GM12878 (cell line): ENCODE measurements at regions not wholly inside any gene's neighbourhood (a gene's known extent, or its start where the extent isn't known, plus 50 kb on each side); places are given as distances from the start of the nearest gene placed in this dataset.

Experiments
- ATAC-seq: fragments of 200-7000 bp; cut with Tn5 transposase; 3 replicates; pipeline ENCODE4 v1.9.1; 2020; ENCODE audit warnings: mild to moderate bottlenecking, moderate library complexity
- BruUV-seq: library from RNA; stranded (reverse); fragments of 400-500 nt; replicated peaks from 2 replicates; lab custom pipeline; 2021; lab: Mats Ljungman, UMichigan
- CTCF ChIA-PET: fragments of 300-600 bp; sonication (Branson Sonifier 250); formaldehyde crosslinking; extraction: SDS; loops from one replicate; lab custom pipeline; 2021; ENCODE audit warnings: inconsistent platforms; lab: Yijun Ruan, JAX
- POLR2A ChIA-PET: fragments of 350-600 bp; formaldehyde crosslinking; extraction: SDS; loops from one replicate; lab custom pipeline; 2021; ENCODE audit warnings: inconsistent platforms; lab: Charles Lee
- RAD21 ChIA-PET: fragments of 300-600 bp; sonication (Branson Sonifier 250); formaldehyde crosslinking; loops from one replicate; lab custom pipeline; 2023; ENCODE audit warnings: antibody characterized with exemption; ENCODE audit not compliant: unreplicated experiment; lab: Charles Lee
- SMC1A ChIA-PET: fragments of 300-600 bp; sonication (Branson Sonifier 250); formaldehyde crosslinking; loops from one replicate; lab custom pipeline; 2023; ENCODE audit not compliant: unreplicated experiment, uncharacterized antibody; lab: Charles Lee
- DNase-seq: peaks from one replicate; pipeline ENCODE4 v3.0.0-alpha.2; 2011; ENCODE audit warnings: low read depth, low spot score
- FAIRE-seq: peaks from 3 replicates; lab custom pipeline; 2011; peaks lifted over from hg19 to GRCh38; lab: Jason Lieb, UNC
- H2AFZ ChIP-seq: 2 replicates; pipeline ENCODE4 v1.6.0; 2011; ENCODE audit warnings: low read depth, low read length, control low read depth; ENCODE audit not compliant: control insufficient read depth
- H3K27ac ChIP-seq: 2 replicates; pipeline ENCODE4 v1.5.1; 2011; ENCODE audit warnings: control low read depth; ENCODE audit not compliant: control insufficient read depth, insufficient read depth
- H3K27me3 ChIP-seq, 2 experiments: replicated peaks in 1 of 2; 2 replicates each; pipeline versions ENCODE4 v1.6.0 to v1.6.1; 2011; ENCODE audit warnings: low read length in 1 of 2; ENCODE audit not compliant: control insufficient read depth in 2 of 2, insufficient read depth in 2 of 2
- H3K36me3 ChIP-seq, 2 experiments: 2 replicates each; pipeline ENCODE4 v1.5.1; 2011; ENCODE audit warnings: low read length in 1 of 2; ENCODE audit not compliant: control insufficient read depth in 2 of 2, insufficient read depth in 2 of 2
- H3K4me1 ChIP-seq: 2 replicates; pipeline ENCODE4 v1.6.1; 2011; ENCODE audit warnings: mild to moderate bottlenecking, low read length, moderate library complexity, mixed read lengths; ENCODE audit not compliant: control insufficient read depth, insufficient read depth
- H3K4me2 ChIP-seq: 2 replicates; pipeline ENCODE4 v1.6.0; 2011; ENCODE audit warnings: control low read depth; ENCODE audit not compliant: control insufficient read depth, insufficient read depth
- H3K4me3 ChIP-seq: fragments of 200-600 bp; sonication (generic); 2 replicates; pipeline ENCODE4 v1.5.1; 2016
- H3K79me2 ChIP-seq: 2 replicates; pipeline ENCODE4 v1.6.0; 2011; ENCODE audit warnings: low read length; ENCODE audit not compliant: control insufficient read depth, insufficient read depth
- H3K9ac ChIP-seq: 2 replicates; pipeline ENCODE4 v1.8.0; 2011; ENCODE audit warnings: low read length, control low read depth, mixed read lengths; ENCODE audit not compliant: control insufficient read depth, insufficient read depth
- H3K9me3 ChIP-seq: replicated peaks from 3 replicates; pipeline ENCODE4 v1.5.1; 2011; ENCODE audit warnings: mild to moderate bottlenecking, low read length; ENCODE audit not compliant: control insufficient read depth, insufficient read depth
- H4K20me1 ChIP-seq: 2 replicates; pipeline ENCODE4 v1.6.0; 2011; ENCODE audit not compliant: control insufficient read depth, insufficient read depth
- MEF2A ChIP-seq: IDR thresholded peaks from 2 replicates; pipeline ENCODE4 v1.6.1; 2011; ENCODE audit warnings: low read depth, mild to moderate bottlenecking, low read length, moderate library complexity; ENCODE audit not compliant: insufficient read depth
- NFIC ChIP-seq: IDR thresholded peaks from 2 replicates; pipeline ENCODE4 v1.6.1; 2012; ENCODE audit warnings: low read depth, mild to moderate bottlenecking, inconsistent platforms, low read length, moderate library complexity
- RUNX3 ChIP-seq: IDR thresholded peaks from 2 replicates; pipeline ENCODE4 v1.6.1; 2012; ENCODE audit warnings: low read length, inconsistent platforms
- SREBF2 ChIP-seq: IDR thresholded peaks from 2 replicates; pipeline ENCODE4 v1.6.1; 2012; ENCODE audit warnings: mild to moderate bottlenecking, low read length
- WGBS: methylation state at CpG from one replicate; pipeline ENCODE4 v1.1.6; 2016; ENCODE audit warnings: low lambda C conversion rate; ENCODE audit not compliant: insufficient replicate concordance, insufficient coverage; ENCODE audit errors: missing lambda C conversion rate; 5-methylcytosine and 5-hydroxymethylcytosine counted together
- in situ Hi-C: fragments of 300-500 bp; cut with MboI; formaldehyde crosslinking; loops from 9 replicates; pipeline ENCODE4 v1.14.3; 2018; ENCODE audit warnings: mixed read lengths
- intact Hi-C: fragments of 100-400 bp; cut with micrococcal nuclease; formaldehyde crosslinking; loops from one replicate; pipeline ENCODE4 v1.14.2; 2022; ENCODE audit not compliant: unreplicated experiment
- TF ChIP-seq, protein P1 (sequence below): fragments of 450-650 bp; IDR thresholded peaks from 2 replicates; pipeline ENCODE4 v1.6.1; 2017; ENCODE audit warnings: low read depth, mild to moderate bottlenecking, moderate library complexity

DNA sequence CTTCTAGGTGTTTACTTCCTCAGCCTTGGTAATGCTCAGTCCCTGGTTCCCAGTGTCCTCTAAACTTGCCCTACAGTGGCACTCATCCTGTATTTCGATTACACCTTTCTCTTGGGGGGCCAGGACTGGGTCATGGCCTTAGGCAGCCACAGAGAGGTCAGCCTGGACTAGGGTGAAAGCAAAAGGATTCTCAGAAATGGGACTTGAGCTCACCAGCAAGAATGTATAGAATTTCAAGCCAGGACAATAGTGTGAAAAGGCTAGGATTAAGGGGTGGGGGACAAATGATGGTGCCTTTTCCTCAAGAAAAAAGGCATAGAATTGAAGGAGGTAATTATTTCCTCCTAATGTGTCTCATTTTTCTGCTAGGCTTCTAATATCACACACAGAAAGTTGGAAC is 166.8 kb upstream of the RUNX1 start:
- ATAC-seq, result no peak
- no peak for TF ChIP-seq RUNX3
- TF ChIP-seq, protein P1, sequence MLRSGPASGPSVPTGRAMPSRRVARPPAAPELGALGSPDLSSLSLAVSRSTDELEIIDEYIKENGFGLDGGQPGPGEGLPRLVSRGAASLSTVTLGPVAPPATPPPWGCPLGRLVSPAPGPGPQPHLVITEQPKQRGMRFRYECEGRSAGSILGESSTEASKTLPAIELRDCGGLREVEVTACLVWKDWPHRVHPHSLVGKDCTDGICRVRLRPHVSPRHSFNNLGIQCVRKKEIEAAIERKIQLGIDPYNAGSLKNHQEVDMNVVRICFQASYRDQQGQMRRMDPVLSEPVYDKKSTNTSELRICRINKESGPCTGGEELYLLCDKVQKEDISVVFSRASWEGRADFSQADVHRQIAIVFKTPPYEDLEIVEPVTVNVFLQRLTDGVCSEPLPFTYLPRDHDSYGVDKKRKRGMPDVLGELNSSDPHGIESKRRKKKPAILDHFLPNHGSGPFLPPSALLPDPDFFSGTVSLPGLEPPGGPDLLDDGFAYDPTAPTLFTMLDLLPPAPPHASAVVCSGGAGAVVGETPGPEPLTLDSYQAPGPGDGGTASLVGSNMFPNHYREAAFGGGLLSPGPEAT, result no peak
- Histone ChIP-seq H3K79me2 (no peaks in the 10 kb centered on the region), H3K4me1 (peaks cover 8% of the 10 kb centered on the region), H3K27ac (no peak overlapping the region), H3K4me2 (no peak overlapping the region), H3K9ac (no peak overlapping the region), H3K4me3 (no peak overlapping the region), H2AFZ (no peak overlapping the region), H4K20me1 (no peaks in the 10 kb centered on the region), H3K9me3 (no peaks in the 10 kb centered on the region; the same call in 2 of the 3 replicates), H3K27me3 (no peaks in the 10 kb centered on the region), H3K36me3 (no peaks in the 10 kb centered on the region)
- no TSS peak for BruUV-seq
- WGBS, result 13% methylated on average over 1 of the region's 1 CpG
- ChIA-PET CTCF (interaction anchor here (0.6 kb wide), 1 partner anchor 1404 kb away, joined by 3 read pairs; no protein-coding TSS in a partner anchor), POLR2A (no interaction called here), SMC1A (interaction anchor here (0.9 kb wide), 1 partner anchor 173 kb away, joined by 3 read pairs; no protein-coding TSS in a partner anchor), RAD21 (no interaction called here)
- no peak for FAIRE-seq
- DNase-seq, result no peak
- in situ Hi-C loops (no loop called here), intact Hi-C loops (no loop called here)

- Histone ChIP-seq H3K9ac (no peak overlapping the region), H3K9me3 (no peaks in the 10 kb centered on the region; the same call in 2 of the 3 replicates), H3K27ac (no peak overlapping the region), H3K27me3 (no peaks in the 10 kb centered on the region), H3K4me3 (no peak overlapping the region), H4K20me1 (no peaks in the 10 kb centered on the region), H3K79me2 (no peaks in the 10 kb centered on the region), H2AFZ (no peak overlapping the region), H3K36me3 (no peaks in the 10 kb centered on the region), H3K4me1 (peaks cover 8% of the 10 kb centered on the region), H3K4me2 (peak overlapping the region; percentile 44)
- intact Hi-C loops (no loop called here), in situ Hi-C loops (no loop called here)
- no peak for TF ChIP-seq SREBF2
- TF ChIP-seq RUNX3, result peak; percentile 31; the same call in 1 of the 2 replicates
- TF ChIP-seq MEF2A, result 0 out of 2 replicates have a peak, but pooled peaks have one; percentile 10
- TF ChIP-seq NFIC, result peak; percentile 41; the same call in 1 of the 2 replicates
- ATAC-seq (no peak), DNase-seq (no peak), FAIRE-seq (peak; percentile 23)
- no TSS peak for BruUV-seq
- SMC1A ChIA-PET, result no interaction called here
- RAD21 ChIA-PET, result no interaction called here
- CTCF ChIA-PET, result no interaction called here
- WGBS, result 46% methylated on average over 3 of the region's 3 CpGs
- POLR2A ChIA-PET, result no interaction called here
Measured at GRCh38 chr21:35212393-35213127, 163.5 kb upstream of the RUNX1 start.
